Stimulated activated CD4-positive, alpha-beta T cell treated with anti-CD3 and anti-CD28 coated beads, TNF-alpha, amount 100 ng/mL, for 48 hours (primary cell): ENCODE measurements at regions not wholly inside any gene's neighbourhood (a gene's known extent, or its start where the extent isn't known, plus 50 kb on each side); places are given as distances from the start of the nearest gene placed in this dataset.
"Not testable (repeated sequence)": the region's sequence is repeated elsewhere in the genome, so short reads cannot be mapped to it uniquely, and the experiment has no call there.

Experiments used
- DNase-seq, 3 donors: peaks; one replicate each; pipeline ENCODE4 v3.0.0-alpha.2; 2020; ENCODE audit warnings: low read depth in 3 of 3

- no peak for DNase-seq
Observed at GRCh38 chr5:124512952-124513632, 233.3 kb downstream of the ZNF608 start.

GRCh38 chr5:124512236-124512635 lies 234.2 kb downstream of the ZNF608 start:
- DNase-seq: no peak

- DNase-seq: no peak
Observed at GRCh38 chr5:124511791-124512190, 234.6 kb downstream of the ZNF608 start.

- DNase-seq: no peak
Observed at GRCh38 chr5:124507688-124508087, 238.8 kb downstream of the ZNF608 start.

- DNase-seq: no peak
Observed at GRCh38 chr5:124504081-124504916, 242.1 kb downstream of the ZNF608 start.

- no peak for DNase-seq
Observed at GRCh38 chr5:124502551-124502950, 243.9 kb downstream of the ZNF608 start.

GRCh38 chr5:124499818-124500217 lies 246.6 kb downstream of the ZNF608 start:
- not testable (repeated sequence) for DNase-seq

GRCh38 chr5:124496968-124497367 lies 249.5 kb downstream of the ZNF608 start:
- not testable (repeated sequence) for DNase-seq

GRCh38 chr5:124494540-124495116 lies 251.8 kb downstream of the ZNF608 start:
- no peak for DNase-seq

- DNase-seq: no peak
Observed at GRCh38 chr5:124492444-124493224, 253.8 kb downstream of the ZNF608 start.

GRCh38 chr5:124490315-124490714 lies 256.1 kb downstream of the ZNF608 start:
- not testable (repeated sequence) for DNase-seq

GRCh38 chr5:124481419-124481818 lies 265.0 kb downstream of the ZNF608 start:
- no peak for DNase-seq

- DNase-seq: no peak
Observed at GRCh38 chr5:124480964-124481363, 265.5 kb downstream of the ZNF608 start.

GRCh38 chr5:124480022-124480421 lies 266.4 kb downstream of the ZNF608 start:
- DNase-seq: no peak

- no peak for DNase-seq
Observed at GRCh38 chr5:124478264-124478663, 268.2 kb downstream of the ZNF608 start.

GRCh38 chr5:124477577-124477976 lies 268.9 kb downstream of the ZNF608 start:
- no peak for DNase-seq

- DNase-seq: no peak
Observed at GRCh38 chr5:124477062-124477461, 269.4 kb downstream of the ZNF608 start.

GRCh38 chr5:124474528-124475215 lies 271.8 kb downstream of the ZNF608 start:
- no peak for DNase-seq

GRCh38 chr5:124468671-124469411 lies 277.6 kb downstream of the ZNF608 start:
- DNase-seq: no peak

GRCh38 chr5:124467745-124468144 lies 278.7 kb downstream of the ZNF608 start:
- DNase-seq: no peak

GRCh38 chr5:124466011-124466410 lies 280.4 kb downstream of the ZNF608 start:
- DNase-seq: no peak
